ENCODE measurements at regions not wholly inside any gene's neighbourhood (a gene's known extent, or its start where the extent isn't known, plus 50 kb on each side); places are given as distances from the start of the nearest gene placed in this dataset.

GRCh38 chr5:111836426-111836825, 79.4 kb upstream of the NREP start:
- TF ChIP-seq, protein P1, sequence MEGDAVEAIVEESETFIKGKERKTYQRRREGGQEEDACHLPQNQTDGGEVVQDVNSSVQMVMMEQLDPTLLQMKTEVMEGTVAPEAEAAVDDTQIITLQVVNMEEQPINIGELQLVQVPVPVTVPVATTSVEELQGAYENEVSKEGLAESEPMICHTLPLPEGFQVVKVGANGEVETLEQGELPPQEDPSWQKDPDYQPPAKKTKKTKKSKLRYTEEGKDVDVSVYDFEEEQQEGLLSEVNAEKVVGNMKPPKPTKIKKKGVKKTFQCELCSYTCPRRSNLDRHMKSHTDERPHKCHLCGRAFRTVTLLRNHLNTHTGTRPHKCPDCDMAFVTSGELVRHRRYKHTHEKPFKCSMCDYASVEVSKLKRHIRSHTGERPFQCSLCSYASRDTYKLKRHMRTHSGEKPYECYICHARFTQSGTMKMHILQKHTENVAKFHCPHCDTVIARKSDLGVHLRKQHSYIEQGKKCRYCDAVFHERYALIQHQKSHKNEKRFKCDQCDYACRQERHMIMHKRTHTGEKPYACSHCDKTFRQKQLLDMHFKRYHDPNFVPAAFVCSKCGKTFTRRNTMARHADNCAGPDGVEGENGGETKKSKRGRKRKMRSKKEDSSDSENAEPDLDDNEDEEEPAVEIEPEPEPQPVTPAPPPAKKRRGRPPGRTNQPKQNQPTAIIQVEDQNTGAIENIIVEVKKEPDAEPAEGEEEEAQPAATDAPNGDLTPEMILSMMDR (conservative IDR thresholded peaks at IDR 0.05; ENCODE audit: low read depth, low read length): no peak
- no peak for TF ChIP-seq EZH2phosphoT487 (IDR thresholded peaks at IDR 0.05; ENCODE audit: borderline replicate concordance, low read length)
